Prostate gland (tissue), 2 donors: ENCODE measurements at regions not wholly inside any gene's neighbourhood (a gene's known extent, or its start where the extent isn't known, plus 50 kb on each side); places are given as distances from the start of the nearest gene placed in this dataset.

Experiments
- CTCF ChIP-seq, 4 experiments: fragments of 200-600 bp in 2 of 4; fragments of 450-650 bp in 2 of 4; sonication (generic) in 2 of 4; IDR thresholded peaks; 1 replicate in 3 of 4; 2 replicates in 1 of 4; pipeline ENCODE4 v1.5.1; 2016 to 2019; ENCODE audit warnings: antibody characterized with exemption in 4 of 4, mild to moderate bottlenecking in 2 of 4, moderate library complexity in 2 of 4
- POLR2A ChIP-seq: fragments of 450-650 bp; IDR thresholded peaks from one replicate; pipeline ENCODE4 v1.6.1; 2016; ENCODE audit warnings: antibody characterized with exemption, mild to moderate bottlenecking
- POLR2AphosphoS5 ChIP-seq: sonication (generic); formaldehyde crosslinking; IDR thresholded peaks from one replicate; pipeline ENCODE4 v1.6.1; 2017; ENCODE audit warnings: antibody characterized with exemption

DNA sequence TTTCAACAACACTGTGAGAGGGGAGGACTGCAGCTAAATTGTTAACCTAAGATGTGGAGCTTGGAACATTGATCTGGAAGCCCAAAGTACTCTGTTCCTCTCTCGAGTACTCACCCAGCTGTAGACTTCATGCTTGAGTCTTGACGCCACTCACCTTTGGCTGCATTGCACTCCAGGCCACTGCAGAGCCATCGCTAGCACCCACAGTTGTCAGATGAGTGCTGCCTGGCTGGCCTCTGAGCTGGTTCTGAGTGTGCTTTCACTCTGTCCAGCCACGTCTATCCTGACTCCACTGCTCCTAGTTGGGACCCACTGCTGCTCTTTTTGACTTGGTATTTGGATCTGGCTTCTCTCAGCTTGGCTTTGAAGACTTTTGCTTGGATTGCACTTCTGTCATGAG lies 552.1 kb downstream of the DCDC2C start:
- TF ChIP-seq POLR2AphosphoS5 (no peak), CTCF (IDR thresholded peaks at IDR 0.05) (no peak), POLR2A (no peak)
